Myocyte (in vitro differentiated cells): ENCODE measurements at regions not wholly inside any gene's neighbourhood (a gene's known extent, or its start where the extent isn't known, plus 50 kb on each side); places are given as distances from the start of the nearest gene placed in this dataset.
"Not testable (repeated sequence)": the region's sequence is repeated elsewhere in the genome, so short reads cannot be mapped to it uniquely, and the experiment has no call there.

Experiments used
- DNase-seq: peaks from one replicate; pipeline ENCODE4 v3.0.0-alpha.2; 2012; ENCODE audit warnings: low read depth

DNA sequence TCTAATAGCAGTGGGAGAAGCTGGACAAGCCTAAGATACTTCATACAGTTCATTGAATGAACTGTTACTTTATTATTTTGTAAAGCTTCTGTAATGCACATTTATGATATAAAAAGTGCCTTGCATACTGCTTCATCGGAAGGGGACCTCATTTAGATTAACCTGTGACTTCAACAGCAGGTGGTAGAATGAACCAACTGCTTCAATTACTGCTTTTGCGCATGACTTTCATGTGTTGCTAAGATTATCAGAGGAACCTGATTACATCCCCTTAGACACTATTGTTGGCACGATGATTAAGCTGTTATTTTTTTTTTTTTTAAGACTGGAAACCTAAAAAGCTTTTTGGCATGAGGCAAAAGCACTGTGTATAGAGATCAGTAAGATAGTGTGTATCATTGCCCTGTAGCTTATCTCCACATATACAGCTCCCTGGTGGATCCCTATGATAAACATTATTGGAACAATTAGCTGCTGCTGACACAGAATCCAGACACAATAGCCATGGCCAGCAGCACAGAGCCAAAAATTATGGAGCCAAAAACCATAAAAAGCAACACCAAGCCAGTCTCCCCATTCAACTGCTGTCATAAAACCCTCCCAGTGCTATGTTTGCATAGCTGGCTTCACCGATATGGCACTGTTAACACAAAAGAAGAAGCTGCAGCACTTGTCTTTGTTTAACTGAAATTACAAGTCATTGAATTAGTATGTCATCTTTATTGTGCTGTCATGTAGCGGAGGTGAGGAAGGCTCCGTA, 731.6 kb upstream of the MMS22L start:
- DNase-seq, result no peak

DNA sequence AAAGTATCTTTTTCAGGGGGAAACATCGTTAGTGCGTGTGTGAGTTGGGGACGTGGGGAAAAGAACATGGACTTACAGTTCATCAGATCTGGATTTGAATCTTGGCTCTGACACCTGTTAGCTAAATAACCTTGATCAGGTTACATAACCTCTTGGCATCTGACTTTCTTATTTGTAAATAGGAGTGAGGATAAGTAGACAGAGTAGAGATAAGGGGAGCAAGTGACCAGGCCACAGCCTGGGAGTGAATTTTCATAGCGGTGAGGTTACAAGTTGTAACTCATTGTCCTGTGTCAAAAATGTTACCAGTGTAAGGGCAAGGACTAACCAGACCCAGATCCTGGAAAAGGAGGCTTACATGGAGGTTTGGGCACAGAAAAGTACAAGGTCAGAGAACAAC, 733.5 kb upstream of the MMS22L start:
- DNase-seq, result no peak

DNA sequence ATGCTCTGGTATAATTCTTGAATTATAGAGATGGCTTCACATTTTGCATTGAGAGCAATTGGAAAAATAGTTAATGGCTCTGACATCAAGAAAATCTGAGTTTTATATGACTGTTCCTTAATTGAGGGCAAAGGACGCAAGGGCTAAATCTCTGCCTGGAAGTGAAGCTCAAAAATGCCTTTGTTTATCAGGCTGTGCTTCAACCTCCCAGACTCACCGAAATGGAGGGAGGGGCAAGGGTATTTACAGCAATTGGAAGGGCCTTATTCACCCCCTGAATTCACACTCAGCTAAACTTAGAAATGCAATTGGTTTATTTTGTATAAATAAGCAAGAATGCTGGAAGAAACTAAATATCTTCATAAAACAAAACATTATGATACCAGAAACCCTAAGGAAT, 737.2 kb upstream of the MMS22L start:
- no peak for DNase-seq

DNA sequence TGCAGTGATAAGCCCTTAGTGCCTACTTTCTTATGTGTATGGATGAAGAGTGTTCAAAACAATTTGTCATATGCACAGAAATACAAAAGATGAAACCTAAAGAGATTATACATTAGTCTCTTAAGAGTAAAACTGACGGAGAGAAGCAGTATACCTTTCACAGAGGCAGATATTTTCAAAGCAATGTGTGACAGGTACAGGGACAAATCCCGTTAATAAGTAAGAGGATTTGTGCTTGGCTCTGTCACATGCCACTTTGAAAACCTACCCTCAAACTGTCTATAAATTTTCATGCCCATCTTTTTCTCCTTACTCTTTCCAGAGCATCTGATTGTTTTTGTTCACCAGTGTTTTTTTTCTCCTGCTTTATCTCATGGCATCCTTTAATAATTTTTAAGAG, 741.3 kb upstream of the MMS22L start:
- no peak for DNase-seq

DNA sequence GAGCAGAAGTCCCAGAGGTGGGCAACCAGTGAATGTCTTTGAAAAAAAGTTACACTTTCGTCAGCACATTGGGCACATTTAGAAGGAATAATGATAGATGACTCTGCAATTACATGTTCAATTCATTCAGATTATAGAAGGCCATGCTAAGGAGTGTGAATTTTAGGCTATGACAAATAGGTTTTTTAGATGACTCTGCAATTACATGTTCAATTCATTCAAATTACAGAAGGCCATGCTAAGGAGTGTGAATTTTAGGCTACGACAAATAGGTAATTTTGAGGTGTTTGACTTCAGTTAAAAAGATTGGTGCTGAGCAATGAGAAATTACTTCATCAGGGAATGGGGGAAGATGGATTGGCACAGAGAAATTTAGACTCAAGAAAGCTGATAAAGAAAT, 744.9 kb upstream of the MMS22L start:
- DNase-seq, result no peak

DNA sequence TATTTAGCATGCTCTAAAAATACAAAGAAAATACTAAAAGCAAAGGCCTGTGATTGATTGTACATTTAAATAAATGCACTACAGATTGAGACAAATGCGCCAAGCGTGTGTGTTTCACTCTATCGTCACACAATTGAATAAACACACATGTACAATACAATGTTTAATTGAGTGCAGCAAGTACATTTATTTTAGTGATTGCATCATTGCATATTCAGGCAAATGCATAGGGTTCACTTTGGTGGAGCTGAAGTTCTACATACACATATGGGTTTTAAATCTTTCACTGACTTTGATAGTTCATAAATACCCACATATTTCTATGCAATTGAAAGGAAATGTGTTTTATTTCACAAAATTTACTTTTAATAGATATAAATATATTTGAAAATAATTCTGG, 750.6 kb upstream of the MMS22L start:
- no peak for DNase-seq

DNA sequence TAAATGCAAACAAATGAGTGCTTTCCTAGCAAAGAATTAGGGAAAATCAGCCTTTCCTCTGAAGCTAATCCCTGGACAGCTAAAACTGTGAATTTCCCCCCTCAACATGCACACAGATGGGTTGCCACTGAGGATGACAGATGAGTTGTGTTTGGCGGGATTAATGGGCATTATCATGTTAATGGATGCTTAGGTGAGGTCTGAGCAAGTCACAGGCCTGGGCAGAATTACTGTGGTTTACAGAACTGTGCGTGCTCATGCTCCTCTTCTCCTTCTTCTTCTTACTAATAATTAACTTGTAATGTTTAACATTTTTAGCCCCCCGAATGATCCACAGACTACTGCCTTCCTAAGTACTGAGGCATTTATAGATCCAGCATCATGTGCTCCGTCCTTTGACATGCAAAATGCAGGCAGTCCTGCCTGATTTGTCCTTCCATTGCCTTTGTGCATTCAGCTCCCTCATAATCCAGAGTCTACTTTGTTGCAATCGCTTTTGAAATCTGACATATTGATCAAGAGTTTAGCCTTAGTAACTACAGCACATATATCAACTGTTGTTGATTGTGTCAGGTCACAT, 753.4 kb upstream of the MMS22L start:
- no peak for DNase-seq

DNA sequence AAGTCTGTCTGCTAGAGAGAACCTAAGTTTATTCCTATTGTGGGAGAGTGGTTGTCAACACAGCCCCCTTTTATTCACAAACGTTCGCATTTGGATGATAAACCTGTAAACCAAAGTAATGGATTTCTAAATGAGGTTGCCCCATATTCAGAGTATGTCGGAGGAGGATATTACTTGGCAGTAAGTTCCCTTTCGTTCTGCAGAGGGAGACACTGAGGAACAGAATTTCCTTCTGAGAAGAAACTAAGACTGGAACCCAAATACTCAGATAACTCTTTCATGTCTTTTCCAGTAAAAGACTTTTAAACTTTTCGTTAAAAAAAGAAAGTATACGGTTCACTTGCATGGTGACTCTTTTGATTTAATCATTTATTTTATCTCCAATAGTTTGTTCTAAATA, 754.6 kb upstream of the MMS22L start:
- DNase-seq, result no peak

DNA sequence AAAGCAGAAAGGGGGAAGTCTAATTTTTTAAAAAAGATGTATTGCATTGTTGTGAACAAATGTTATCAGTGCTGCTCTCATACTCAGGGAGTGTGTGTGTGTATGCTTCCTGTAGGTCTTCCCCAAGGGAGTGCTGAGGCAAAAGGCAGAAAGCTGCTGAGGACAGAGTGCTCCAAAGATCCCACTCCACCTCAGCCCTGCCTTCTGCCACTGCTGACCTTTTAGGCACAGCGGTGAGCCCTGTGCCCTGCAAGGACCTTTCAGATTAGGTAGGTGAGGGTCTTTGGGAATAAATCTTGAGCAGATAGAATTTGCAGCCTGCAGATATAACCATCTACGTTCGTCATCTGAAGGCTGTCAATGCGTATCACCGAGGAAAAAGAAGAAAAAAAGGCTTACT, 756.4 kb upstream of the MMS22L start:
- DNase-seq, result no peak

DNA sequence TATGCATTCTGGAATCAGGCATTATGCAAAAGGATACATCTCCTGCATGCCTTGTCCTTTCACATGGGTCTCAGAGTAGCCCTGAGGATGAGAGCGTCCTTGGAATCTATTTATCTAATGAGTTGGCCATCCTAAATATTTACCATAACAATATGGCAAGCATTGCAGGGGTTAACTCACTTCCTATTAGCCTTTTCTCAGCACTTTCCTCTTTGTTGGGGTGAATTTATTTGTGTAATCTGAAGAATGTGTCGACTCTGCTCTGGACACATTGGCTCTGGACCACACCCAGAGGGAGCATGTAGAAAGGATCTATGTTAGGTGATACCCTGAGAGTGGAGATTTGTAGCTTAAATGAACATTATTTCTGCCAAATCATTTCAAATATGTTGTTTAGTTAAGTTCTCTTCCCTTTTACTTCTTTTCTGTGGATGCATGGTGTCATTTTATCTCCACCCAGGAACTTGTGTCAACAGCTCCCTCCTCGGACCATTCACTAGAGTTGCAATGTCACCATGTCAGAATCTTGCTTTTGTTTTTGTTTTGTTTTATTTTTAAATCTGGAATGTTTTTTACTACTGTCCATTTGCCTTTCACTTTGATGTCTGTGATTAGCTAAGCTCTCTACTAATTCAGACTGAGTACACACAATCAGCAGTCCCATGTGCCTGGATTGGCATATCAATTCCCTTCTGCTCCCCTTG, 757.0 kb upstream of the MMS22L start:
- no peak for DNase-seq

DNA sequence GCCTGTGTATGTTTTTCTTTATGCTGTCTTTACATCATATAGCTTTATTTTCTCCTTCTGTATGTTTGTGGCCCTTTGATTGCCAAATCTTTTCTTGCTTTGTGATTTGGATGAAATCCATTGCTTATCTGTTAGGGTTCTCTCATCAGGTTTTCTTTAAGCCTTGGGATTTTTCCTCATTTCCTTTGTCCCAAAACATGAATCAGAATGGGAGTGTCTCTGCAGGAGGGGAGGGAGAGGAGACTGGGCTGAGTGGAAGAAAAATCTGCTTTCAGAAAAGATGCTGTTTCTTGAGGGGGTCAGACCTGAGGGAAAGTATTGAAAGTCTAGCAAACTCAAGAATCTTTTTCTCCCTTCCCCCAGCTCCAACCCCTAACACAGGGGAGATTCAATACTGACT, 758.0 kb upstream of the MMS22L start:
- DNase-seq, result no peak

DNA sequence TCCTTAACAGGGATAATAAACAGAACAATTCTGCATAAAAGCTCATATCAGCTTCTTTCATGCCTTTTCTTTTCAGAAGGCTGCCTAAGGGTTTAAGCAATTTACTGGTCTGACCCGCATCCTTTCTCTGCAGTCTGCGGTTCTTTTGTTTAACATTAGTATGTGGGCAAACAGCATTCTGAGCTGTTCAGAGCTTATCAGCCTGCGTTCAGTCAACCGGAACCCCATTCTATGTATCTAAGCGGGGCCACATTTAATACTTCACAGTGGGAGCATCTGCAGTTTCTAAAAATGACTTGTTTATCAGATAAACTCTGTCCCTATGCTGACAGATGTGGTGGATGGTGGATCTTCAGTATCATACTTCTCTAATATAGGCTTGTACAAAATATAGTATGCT, 758.9 kb upstream of the MMS22L start:
- no peak for DNase-seq

DNA sequence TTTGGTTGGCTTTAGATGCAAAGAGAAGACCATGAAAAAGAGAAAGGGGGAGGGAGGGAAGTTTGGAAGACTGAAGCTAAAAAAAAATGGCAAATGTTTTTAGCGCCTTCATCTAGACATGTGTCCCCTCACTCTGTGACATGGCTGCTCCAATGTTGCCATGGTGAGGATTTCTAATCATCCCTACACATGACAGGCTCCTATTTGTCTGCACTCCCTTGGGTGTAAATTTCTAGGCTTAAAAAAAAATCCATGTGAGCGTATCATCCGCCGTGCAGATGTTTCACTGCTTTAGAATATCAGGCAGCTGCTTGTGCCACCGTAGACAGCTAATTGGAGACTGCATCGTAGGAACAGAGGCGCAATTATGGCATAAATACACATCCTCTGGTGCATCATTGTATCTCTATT, 761.1 kb upstream of the MMS22L start:
- no peak for DNase-seq

DNA sequence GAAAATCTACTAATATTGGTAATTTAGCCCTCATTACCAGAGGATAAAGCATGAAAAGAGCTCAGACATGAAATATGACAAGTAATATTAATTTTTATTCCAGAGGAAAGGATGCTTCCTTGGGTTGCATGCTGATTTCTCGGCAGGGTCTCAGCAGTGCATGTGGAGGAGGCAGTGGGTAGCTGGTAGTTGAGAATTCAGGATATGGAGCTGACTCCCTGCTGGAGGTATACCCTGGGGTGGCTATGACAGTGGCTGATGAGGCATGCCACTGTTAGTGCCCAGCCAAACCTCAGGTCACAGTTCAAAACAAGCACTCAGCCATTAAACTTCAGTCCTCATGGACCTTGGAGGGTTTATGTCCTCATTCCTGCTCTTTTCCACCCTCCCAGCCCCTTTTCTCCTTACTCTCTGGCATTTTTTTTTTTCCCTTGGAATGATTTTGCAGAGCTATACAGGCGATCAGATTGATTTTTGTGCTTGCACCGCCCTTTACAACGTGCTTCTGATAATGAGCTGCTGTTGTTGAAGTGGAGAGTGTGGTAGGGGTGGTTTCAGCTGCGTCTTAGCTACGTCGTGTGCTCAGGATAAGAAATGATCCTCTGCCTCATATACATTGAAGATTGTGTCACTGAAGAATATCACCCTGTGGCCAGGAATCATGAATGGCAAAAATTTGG, 761.9 kb upstream of the MMS22L start:
- DNase-seq, result no peak

DNA sequence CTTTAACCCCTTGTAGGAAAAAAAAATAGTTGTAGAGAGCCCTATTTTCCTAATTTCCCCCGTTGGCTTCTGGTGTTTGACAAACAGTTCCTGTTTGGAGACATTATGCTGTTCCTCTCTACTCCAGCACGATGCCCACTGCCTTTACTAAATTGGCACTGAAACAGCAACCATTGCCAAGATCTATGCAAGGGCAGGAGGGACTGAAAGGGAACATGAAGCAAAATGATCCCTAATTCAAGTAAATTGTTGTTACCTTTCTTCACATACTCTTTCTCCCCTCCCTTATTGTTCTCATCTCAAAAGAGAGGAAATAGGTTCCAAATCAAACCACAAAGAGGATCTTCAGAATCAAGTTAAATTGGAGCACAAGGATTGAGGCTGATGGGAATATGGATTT, 764.1 kb upstream of the MMS22L start:
- no peak for DNase-seq

DNA sequence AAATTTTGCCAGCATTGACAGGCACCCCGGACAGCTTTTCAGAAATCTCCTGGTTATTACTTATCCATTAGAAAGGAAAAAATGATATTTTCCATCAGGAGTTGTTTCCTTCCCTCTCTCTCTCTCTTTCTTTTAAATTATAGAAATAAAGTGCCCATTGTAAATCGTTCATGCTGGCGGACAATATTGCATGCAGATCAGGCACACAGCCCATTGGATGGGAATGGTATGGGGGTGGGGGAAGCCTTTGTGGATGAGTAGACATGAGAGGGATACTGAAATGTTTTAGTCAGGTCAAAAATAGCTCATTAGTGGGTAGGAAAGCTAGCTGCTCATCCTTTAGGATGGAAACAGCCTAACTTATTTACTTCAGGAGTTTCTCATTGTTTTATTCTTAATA, 764.9 kb upstream of the MMS22L start:
- no peak for DNase-seq

DNA sequence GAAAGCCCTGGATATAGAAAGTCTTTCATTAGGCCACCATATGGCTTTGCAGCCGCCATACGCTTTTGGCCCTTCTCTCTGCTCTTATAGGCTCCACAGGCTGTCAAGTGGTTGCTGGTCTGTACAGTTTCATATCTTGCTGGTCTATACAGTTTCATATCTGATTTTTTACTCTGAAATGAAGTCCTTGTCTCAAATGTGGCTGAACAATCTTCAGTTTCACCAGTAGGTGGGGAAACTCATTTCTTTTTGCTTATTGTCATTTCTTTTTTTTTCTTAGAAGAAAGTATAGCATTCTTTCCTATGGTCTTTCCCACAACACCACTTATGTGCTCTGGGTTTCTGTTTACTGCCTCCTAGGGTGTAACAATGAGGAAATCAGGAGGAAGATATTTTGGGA, 771.4 kb upstream of the MMS22L start:
- DNase-seq, result no peak

DNA sequence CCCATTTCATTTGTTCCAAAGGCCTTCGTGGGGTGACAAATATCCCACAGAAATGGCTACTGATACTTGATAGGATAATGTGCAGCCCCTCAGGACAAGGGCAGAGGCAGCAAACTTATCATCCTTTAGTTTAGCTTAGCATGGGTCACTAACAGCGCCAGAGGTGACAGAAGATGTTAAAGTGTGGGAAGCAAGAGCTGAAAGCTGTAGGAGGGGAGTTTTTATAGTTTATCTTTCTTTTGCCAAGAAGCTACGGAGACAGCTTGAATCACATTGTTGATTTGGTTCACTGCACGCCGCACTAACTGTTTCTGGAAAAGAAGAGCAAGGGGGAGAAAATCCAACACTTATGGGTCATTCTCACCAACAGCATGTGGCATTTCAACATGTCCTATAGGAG, 773.9 kb upstream of the MMS22L start:
- no peak for DNase-seq

DNA sequence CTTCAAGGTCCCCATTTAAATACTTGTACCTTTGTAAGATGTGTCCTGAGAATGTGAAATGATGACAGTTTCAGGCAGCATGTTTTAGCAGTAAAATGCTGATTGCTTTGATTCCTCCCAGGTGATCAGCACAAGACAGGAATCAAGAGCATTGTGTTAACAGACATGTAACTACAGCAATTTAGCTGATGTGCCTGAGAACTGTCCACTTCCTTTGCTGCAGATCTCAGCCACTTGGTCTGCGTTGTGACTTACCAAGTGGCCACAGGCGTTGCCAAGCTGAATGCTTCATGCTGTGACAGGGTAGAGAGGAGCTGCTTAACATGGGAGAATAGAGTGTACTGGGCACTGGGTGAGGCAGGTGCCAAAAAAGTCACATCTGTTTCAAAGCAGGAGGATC, 767.0 kb upstream of the POU3F2 start:
- no peak for DNase-seq

DNA sequence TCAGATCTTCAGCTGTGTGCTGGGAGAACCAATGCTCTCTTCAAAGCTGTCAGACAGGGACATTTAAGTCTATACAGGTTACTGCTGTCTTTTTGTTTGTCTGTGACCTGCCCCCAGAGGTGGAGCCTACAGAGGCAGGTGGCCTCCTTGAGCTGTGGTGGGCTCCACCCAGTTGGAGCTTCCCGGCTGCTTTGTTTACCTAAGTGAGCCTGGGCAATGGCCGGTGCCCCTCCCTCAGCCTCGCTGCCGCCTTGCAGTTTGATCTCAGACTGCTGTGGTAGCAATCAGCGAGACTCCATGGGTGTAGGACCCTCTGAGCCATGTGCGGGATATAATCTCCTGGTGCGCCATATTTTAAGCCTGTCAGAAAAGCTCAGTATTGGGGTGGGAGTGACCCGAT, 745.8 kb upstream of the POU3F2 start:
- not testable (repeated sequence) for DNase-seq

DNA sequence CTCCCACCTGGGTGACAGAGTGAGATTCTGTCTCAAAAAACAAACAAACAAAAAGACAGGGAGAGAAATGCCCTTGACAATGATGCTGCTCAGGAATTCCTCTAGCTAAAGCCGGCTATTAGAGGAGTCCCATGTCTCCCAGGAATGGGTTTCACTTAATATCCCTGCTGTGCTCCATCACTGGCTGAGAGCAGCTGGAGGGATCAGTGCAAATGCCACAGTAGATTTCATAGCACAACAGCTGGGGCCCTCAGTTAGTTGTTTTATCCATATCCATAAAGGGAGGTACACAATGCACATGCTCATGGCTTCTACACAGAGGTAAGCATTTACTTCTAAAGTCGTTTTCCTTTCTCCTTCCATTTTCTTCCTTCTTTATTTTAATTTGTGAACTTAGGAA, 742.0 kb upstream of the POU3F2 start:
- no peak for DNase-seq

DNA sequence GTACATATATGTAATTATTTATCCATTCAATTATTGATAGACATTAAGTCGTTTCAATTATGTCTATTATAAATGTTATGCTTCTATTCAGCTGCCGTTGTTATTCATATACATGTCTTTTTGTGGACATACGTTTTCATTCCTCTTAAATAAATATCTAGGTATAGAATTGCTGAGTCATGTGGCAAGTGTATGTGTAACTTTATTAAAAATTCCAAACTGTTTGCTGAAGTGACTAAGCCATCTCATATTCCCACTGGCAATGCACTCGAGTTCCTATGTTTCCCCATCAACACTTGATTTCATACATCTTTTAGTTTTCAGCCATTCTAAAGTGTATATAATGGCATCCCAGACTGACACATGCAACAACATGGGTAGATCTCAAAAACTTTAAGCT, 739.7 kb upstream of the POU3F2 start:
- DNase-seq, result no peak
